PC-3 (cell line): ENCODE measurements at regions not wholly inside any gene's neighbourhood (a gene's known extent, or its start where the extent isn't known, plus 50 kb on each side); places are given as distances from the start of the nearest gene placed in this dataset.

Experiments used
- EZH2 ChIP-seq: fragments of 300-600 bp; sonication (generic); IDR thresholded peaks from one replicate; pipeline ENCODE4 v1.6.1; 2017; ENCODE audit warnings: antibody characterized with exemption, mild to moderate bottlenecking, low read length; ENCODE audit not compliant: unreplicated experiment
- TF ChIP-seq, protein P1 (sequence below): fragments of 300-600 bp; sonication (generic); conservative IDR thresholded peaks from 2 replicates; pipeline ENCODE4 v1.5.1; 2017; ENCODE audit warnings: antibody characterized with exemption, low read depth, mild to moderate bottlenecking, low read length

DNA sequence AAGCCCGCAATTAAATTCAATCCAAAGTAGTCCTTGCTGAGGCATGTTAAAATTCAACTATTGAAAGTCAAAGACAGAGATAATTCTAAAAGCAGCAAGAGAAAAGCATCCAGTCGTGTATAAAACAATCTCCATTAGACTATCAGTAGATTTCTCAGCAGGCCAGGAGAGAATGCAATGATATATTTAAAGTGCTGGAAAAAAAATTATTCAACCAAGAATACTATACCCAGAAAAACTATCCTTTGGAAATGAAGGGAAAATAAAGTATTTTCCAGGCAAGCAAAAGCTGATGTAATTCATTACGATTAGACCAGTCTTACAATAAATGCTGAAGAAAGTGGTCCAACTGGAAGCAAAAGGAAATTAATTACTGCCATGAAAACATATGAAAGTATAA, 113.5 kb downstream of the TRIM42 start:
- TF ChIP-seq, protein P1, sequence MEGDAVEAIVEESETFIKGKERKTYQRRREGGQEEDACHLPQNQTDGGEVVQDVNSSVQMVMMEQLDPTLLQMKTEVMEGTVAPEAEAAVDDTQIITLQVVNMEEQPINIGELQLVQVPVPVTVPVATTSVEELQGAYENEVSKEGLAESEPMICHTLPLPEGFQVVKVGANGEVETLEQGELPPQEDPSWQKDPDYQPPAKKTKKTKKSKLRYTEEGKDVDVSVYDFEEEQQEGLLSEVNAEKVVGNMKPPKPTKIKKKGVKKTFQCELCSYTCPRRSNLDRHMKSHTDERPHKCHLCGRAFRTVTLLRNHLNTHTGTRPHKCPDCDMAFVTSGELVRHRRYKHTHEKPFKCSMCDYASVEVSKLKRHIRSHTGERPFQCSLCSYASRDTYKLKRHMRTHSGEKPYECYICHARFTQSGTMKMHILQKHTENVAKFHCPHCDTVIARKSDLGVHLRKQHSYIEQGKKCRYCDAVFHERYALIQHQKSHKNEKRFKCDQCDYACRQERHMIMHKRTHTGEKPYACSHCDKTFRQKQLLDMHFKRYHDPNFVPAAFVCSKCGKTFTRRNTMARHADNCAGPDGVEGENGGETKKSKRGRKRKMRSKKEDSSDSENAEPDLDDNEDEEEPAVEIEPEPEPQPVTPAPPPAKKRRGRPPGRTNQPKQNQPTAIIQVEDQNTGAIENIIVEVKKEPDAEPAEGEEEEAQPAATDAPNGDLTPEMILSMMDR, result no peak
- no peak for TF ChIP-seq EZH2
